ENCODE measurements at regions not wholly inside any gene's neighbourhood (a gene's known extent, or its start where the extent isn't known, plus 50 kb on each side); places are given as distances from the start of the nearest gene placed in this dataset.

GRCh38 chr18:53747663-53748160 lies 476.8 kb downstream of the MBD2 start:
- TF ChIP-seq POLR2A (IDR thresholded peaks at IDR 0.05): no peak
- TF ChIP-seq EP300 (IDR thresholded peaks at IDR 0.05): no peak
- TF ChIP-seq CTCF (IDR thresholded peaks at IDR 0.05): no peak
- DNase-seq: no peak

GRCh38 chr18:53747210-53747609 lies 477.3 kb downstream of the MBD2 start:
- TF ChIP-seq CTCF (IDR thresholded peaks at IDR 0.05) (no peak), EP300 (IDR thresholded peaks at IDR 0.05) (no peak), POLR2A (IDR thresholded peaks at IDR 0.05) (no peak)
- intact Hi-C loops (cut with DNase I): no loop called here
- Histone ChIP-seq H3K27ac (no peak overlapping the region), H3K27me3 (no peaks in the 10 kb centered on the region), H3K36me3 (no peaks in the 10 kb centered on the region), H3K9me3 (no peaks in the 10 kb centered on the region), H3K4me3 (no peak overlapping the region), H3K4me1 (ENCODE audit: insufficient read depth) (no peaks in the 10 kb centered on the region)
- WGBS, 3 donors: 42 to 63% (median 57%) methylated on average over 2 of the region's 2 CpGs
- DNase-seq: no peak

More at GRCh38 chr18:53747663-53748160, 476.8 kb downstream of the MBD2 start:
- no peaks in the 10 kb centered on the region for H3K27me3 ChIP-seq
- H3K27ac ChIP-seq: no peak overlapping the region
- H3K4me1 ChIP-seq (ENCODE audit: insufficient read depth): no peaks in the 10 kb centered on the region
- intact Hi-C loops (cut with DNase I): no loop called here
- no peaks in the 10 kb centered on the region for H3K9me3 ChIP-seq
- no peak overlapping the region for H3K4me3 ChIP-seq
- H3K36me3 ChIP-seq: no peaks in the 10 kb centered on the region

- intact Hi-C loops (cut with DNase I): no loop called here
- WGBS, 3 donors: 0 to 40% (median 0%) methylated on average over 1 of the region's 1 CpG
- H3K27ac ChIP-seq: no peak overlapping the region
- TF ChIP-seq CTCF (IDR thresholded peaks at IDR 0.05) (no peak), POLR2A (IDR thresholded peaks at IDR 0.05) (no peak), EP300 (IDR thresholded peaks at IDR 0.05) (no peak)
- H3K36me3 ChIP-seq: no peaks in the 10 kb centered on the region
- no peak for DNase-seq
- no peaks in the 10 kb centered on the region for H3K9me3 ChIP-seq
- no peak overlapping the region for H3K4me3 ChIP-seq
- H3K27me3 ChIP-seq: no peaks in the 10 kb centered on the region
- H3K4me1 ChIP-seq (ENCODE audit: insufficient read depth): no peaks in the 10 kb centered on the region
These were observed 478.5 kb downstream of the MBD2 start for GRCh38 chr18:53745986-53746385.

- H3K36me3 ChIP-seq: no peaks in the 10 kb centered on the region
- no peaks in the 10 kb centered on the region for H3K27me3 ChIP-seq
- intact Hi-C loops (cut with DNase I): no loop called here
- no peak for TF ChIP-seq EP300 (IDR thresholded peaks at IDR 0.05)
- no peak for TF ChIP-seq POLR2A (IDR thresholded peaks at IDR 0.05)
- no peak for TF ChIP-seq CTCF (IDR thresholded peaks at IDR 0.05)
- no peak overlapping the region for H3K27ac ChIP-seq
- 47 to 64% (median 56%) methylated on average over 5 of the region's 5 CpGs for WGBS, 3 donors
- no peak overlapping the region for H3K4me3 ChIP-seq
- no peak for DNase-seq
- no peaks in the 10 kb centered on the region for H3K4me1 ChIP-seq (ENCODE audit: insufficient read depth)
- H3K9me3 ChIP-seq: no peaks in the 10 kb centered on the region
These were observed 479.1 kb downstream of the MBD2 start for GRCh38 chr18:53745224-53745967.

All from ovary (tissue), 7 donors.